GM12878 (cell line): ENCODE measurements at regions not wholly inside any gene's neighbourhood (a gene's known extent, or its start where the extent isn't known, plus 50 kb on each side); places are given as distances from the start of the nearest gene placed in this dataset.

Experiments
- ATAC-seq: fragments of 200-7000 bp; cut with Tn5 transposase; 3 replicates; pipeline ENCODE4 v1.9.1; 2020; ENCODE audit warnings: mild to moderate bottlenecking, moderate library complexity
- BruUV-seq: library from RNA; stranded (reverse); fragments of 400-500 nt; replicated peaks from 2 replicates; lab custom pipeline; 2021; lab: Mats Ljungman, UMichigan
- CTCF ChIA-PET: fragments of 300-600 bp; sonication (Branson Sonifier 250); formaldehyde crosslinking; extraction: SDS; loops from one replicate; lab custom pipeline; 2021; ENCODE audit warnings: inconsistent platforms; lab: Yijun Ruan, JAX
- POLR2A ChIA-PET: fragments of 350-600 bp; formaldehyde crosslinking; extraction: SDS; loops from one replicate; lab custom pipeline; 2021; ENCODE audit warnings: inconsistent platforms; lab: Charles Lee
- RAD21 ChIA-PET: fragments of 300-600 bp; sonication (Branson Sonifier 250); formaldehyde crosslinking; loops from one replicate; lab custom pipeline; 2023; ENCODE audit warnings: antibody characterized with exemption; ENCODE audit not compliant: unreplicated experiment; lab: Charles Lee
- SMC1A ChIA-PET: fragments of 300-600 bp; sonication (Branson Sonifier 250); formaldehyde crosslinking; loops from one replicate; lab custom pipeline; 2023; ENCODE audit not compliant: unreplicated experiment, uncharacterized antibody; lab: Charles Lee
- DNase-seq: peaks from one replicate; pipeline ENCODE4 v3.0.0-alpha.2; 2011; ENCODE audit warnings: low read depth, low spot score
- FAIRE-seq: peaks from 3 replicates; lab custom pipeline; 2011; peaks lifted over from hg19 to GRCh38; lab: Jason Lieb, UNC
- H2AFZ ChIP-seq: 2 replicates; pipeline ENCODE4 v1.6.0; 2011; ENCODE audit warnings: low read depth, low read length, control low read depth; ENCODE audit not compliant: control insufficient read depth
- H3K27ac ChIP-seq: 2 replicates; pipeline ENCODE4 v1.5.1; 2011; ENCODE audit warnings: control low read depth; ENCODE audit not compliant: control insufficient read depth, insufficient read depth
- H3K27me3 ChIP-seq, 2 experiments: replicated peaks in 1 of 2; 2 replicates each; pipeline versions ENCODE4 v1.6.0 to v1.6.1; 2011; ENCODE audit warnings: low read length in 1 of 2; ENCODE audit not compliant: control insufficient read depth in 2 of 2, insufficient read depth in 2 of 2
- H3K36me3 ChIP-seq, 2 experiments: 2 replicates each; pipeline ENCODE4 v1.5.1; 2011; ENCODE audit warnings: low read length in 1 of 2; ENCODE audit not compliant: control insufficient read depth in 2 of 2, insufficient read depth in 2 of 2
- H3K4me1 ChIP-seq: 2 replicates; pipeline ENCODE4 v1.6.1; 2011; ENCODE audit warnings: mild to moderate bottlenecking, low read length, moderate library complexity, mixed read lengths; ENCODE audit not compliant: control insufficient read depth, insufficient read depth
- H3K4me2 ChIP-seq: 2 replicates; pipeline ENCODE4 v1.6.0; 2011; ENCODE audit warnings: control low read depth; ENCODE audit not compliant: control insufficient read depth, insufficient read depth
- H3K4me3 ChIP-seq: fragments of 200-600 bp; sonication (generic); 2 replicates; pipeline ENCODE4 v1.5.1; 2016
- H3K79me2 ChIP-seq: 2 replicates; pipeline ENCODE4 v1.6.0; 2011; ENCODE audit warnings: low read length; ENCODE audit not compliant: control insufficient read depth, insufficient read depth
- H3K9ac ChIP-seq: 2 replicates; pipeline ENCODE4 v1.8.0; 2011; ENCODE audit warnings: low read length, control low read depth, mixed read lengths; ENCODE audit not compliant: control insufficient read depth, insufficient read depth
- H3K9me3 ChIP-seq: replicated peaks from 3 replicates; pipeline ENCODE4 v1.5.1; 2011; ENCODE audit warnings: mild to moderate bottlenecking, low read length; ENCODE audit not compliant: control insufficient read depth, insufficient read depth
- H4K20me1 ChIP-seq: 2 replicates; pipeline ENCODE4 v1.6.0; 2011; ENCODE audit not compliant: control insufficient read depth, insufficient read depth
- CREM ChIP-seq: IDR thresholded peaks from 2 replicates; pipeline ENCODE4 v1.6.1; 2014; ENCODE audit warnings: antibody characterized with exemption, low read depth
- DPF2 ChIP-seq: fragments of 450-650 bp; IDR thresholded peaks from 2 replicates; pipeline ENCODE4 v1.6.1; 2017; ENCODE audit warnings: mild to moderate bottlenecking
- IKZF1 ChIP-seq: fragments of 450-650 bp; conservative IDR thresholded peaks from 2 replicates; pipeline ENCODE4 v1.6.1; 2017; ENCODE audit warnings: antibody characterized with exemption, mild to moderate bottlenecking
- KDM1A ChIP-seq: fragments of 200-600 bp; sonication (generic); IDR thresholded peaks from 2 replicates; pipeline ENCODE4 v1.6.1; 2016; ENCODE audit warnings: borderline replicate concordance
- NR2C2 ChIP-seq: IDR thresholded peaks from 2 replicates; pipeline ENCODE4 v1.6.1; 2011; ENCODE audit warnings: borderline replicate concordance, low read depth; ENCODE audit not compliant: control insufficient read depth, insufficient read length
- SIX5 ChIP-seq: IDR thresholded peaks from 2 replicates; pipeline ENCODE4 v1.6.1; 2011; ENCODE audit warnings: mild to moderate bottlenecking, low read depth, low read length, moderate library complexity; ENCODE audit not compliant: severe bottlenecking
- TCF3 ChIP-seq: IDR thresholded peaks from 2 replicates; pipeline ENCODE4 v1.6.1; 2012; ENCODE audit warnings: low read depth, mild to moderate bottlenecking, low read length, borderline replicate concordance; ENCODE audit not compliant: insufficient read depth
- ZNF24 ChIP-seq: fragments of 450-650 bp; IDR thresholded peaks from 2 replicates; pipeline ENCODE4 v1.6.1; 2017; ENCODE audit warnings: antibody characterized with exemption, mild to moderate bottlenecking
- ZNF274 ChIP-seq: IDR thresholded peaks from one replicate; pipeline ENCODE4 v1.8.0; 2011; ENCODE audit not compliant: insufficient read length, insufficient read depth
- ZZZ3 ChIP-seq: IDR thresholded peaks from 2 replicates; pipeline ENCODE4 v1.6.1; 2011; ENCODE audit warnings: low read depth; ENCODE audit not compliant: control insufficient read depth, insufficient read length
- WGBS: methylation state at CpG from one replicate; pipeline ENCODE4 v1.1.6; 2016; ENCODE audit warnings: low lambda C conversion rate; ENCODE audit not compliant: insufficient replicate concordance, insufficient coverage; ENCODE audit errors: missing lambda C conversion rate; 5-methylcytosine and 5-hydroxymethylcytosine counted together
- in situ Hi-C: fragments of 300-500 bp; cut with MboI; formaldehyde crosslinking; loops from 9 replicates; pipeline ENCODE4 v1.14.3; 2018; ENCODE audit warnings: mixed read lengths
- intact Hi-C: fragments of 100-400 bp; cut with micrococcal nuclease; formaldehyde crosslinking; loops from one replicate; pipeline ENCODE4 v1.14.2; 2022; ENCODE audit not compliant: unreplicated experiment

DNA sequence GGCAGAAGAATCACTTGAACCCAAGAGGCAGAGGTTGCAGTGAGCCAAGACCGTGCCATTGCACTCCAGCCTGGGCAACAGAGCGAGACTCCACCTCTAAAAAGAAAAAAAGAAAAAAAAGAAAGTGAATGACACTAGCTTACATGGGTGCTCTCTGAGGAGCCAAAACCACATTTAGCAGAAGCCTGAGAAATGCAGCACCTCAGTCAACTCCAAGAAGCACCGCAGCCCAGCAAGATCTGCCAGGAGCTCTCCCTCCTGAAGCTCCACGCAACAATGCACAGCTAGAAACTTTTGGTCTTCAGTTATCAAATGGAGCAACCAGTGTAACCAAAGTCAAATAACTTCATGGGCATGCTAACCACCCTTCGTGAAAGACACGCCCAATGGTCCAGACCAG lies 229.1 kb downstream of the SETD4 start:
- in situ Hi-C loops (no loop called here), intact Hi-C loops (no loop called here)
- CTCF ChIA-PET: interaction anchor here (1.2 kb wide), 1 partner anchor 9 kb away, joined by 3 read pairs; no protein-coding TSS in a partner anchor
- no peak overlapping the region for H3K27ac ChIP-seq
- no peaks in the 10 kb centered on the region for H3K9me3 ChIP-seq
- H3K4me2 ChIP-seq: no peak overlapping the region
- ATAC-seq (no peak), FAIRE-seq (no peak), DNase-seq (no peak)
- H2AFZ ChIP-seq: no peak overlapping the region
- H3K79me2 ChIP-seq: no peaks in the 10 kb centered on the region
- SMC1A ChIA-PET: no interaction called here
- POLR2A ChIA-PET: no interaction called here
- TF ChIP-seq CREM (no peak), NR2C2 (no peak), KDM1A (no peak)
- 27% methylated on average over 6 of the region's 6 CpGs for WGBS
- H3K4me3 ChIP-seq: no peak overlapping the region
- H3K9ac ChIP-seq: no peak overlapping the region
- no peaks in the 10 kb centered on the region for H4K20me1 ChIP-seq
- H3K27me3 ChIP-seq: no peaks in the 10 kb centered on the region
- RAD21 ChIA-PET: no interaction called here
- no TSS peak for BruUV-seq
- H3K36me3 ChIP-seq: no peaks in the 10 kb centered on the region
- H3K4me1 ChIP-seq: no peaks in the 10 kb centered on the region

DNA sequence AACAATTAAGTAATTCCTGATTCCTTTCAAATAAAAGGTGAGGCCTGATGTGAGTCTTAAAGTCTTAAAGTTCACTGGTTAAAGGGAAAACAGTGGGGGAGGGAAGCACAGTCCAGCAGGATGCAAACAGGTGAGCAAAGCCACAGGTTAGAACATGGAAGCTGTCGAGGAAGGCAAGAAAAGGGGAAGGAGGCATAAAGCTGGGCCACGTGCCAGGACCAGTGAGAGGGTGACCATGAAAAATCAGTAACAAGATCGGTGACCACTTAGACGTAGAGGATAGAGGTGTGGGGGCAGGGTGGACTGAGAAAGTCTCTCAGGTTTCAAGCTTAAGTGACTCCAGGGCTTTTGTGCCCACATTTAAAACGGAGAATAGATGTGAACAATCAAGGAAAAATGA lies 231.3 kb downstream of the SETD4 start:
- FAIRE-seq: no peak
- Histone ChIP-seq H3K4me2 (no peak overlapping the region), H2AFZ (no peak overlapping the region), H3K27ac (no peak overlapping the region), H3K36me3 (no peaks in the 10 kb centered on the region), H3K9me3 (no peaks in the 10 kb centered on the region), H3K4me1 (no peaks in the 10 kb centered on the region), H3K79me2 (no peaks in the 10 kb centered on the region)
- BruUV-seq: no TSS peak
- ATAC-seq: no peak
- CTCF ChIA-PET: no interaction called here
- intact Hi-C loops: no loop called here
- POLR2A ChIA-PET: no interaction called here
- WGBS: 19% methylated on average over 5 of the region's 5 CpGs
- SMC1A ChIA-PET: interaction anchor here (1.1 kb wide), 1 partner anchor 11 kb away, joined by 3 read pairs; no protein-coding TSS in a partner anchor
- RAD21 ChIA-PET: no interaction called here
- TF ChIP-seq TCF3: no peak
- no peak for TF ChIP-seq SIX5
- TF ChIP-seq ZZZ3: no peak
- TF ChIP-seq ZNF274: no peak
- TF ChIP-seq ZNF24: no peak
- no peak for TF ChIP-seq IKZF1
- TF ChIP-seq DPF2: no peak
- TF ChIP-seq, all 136 proteins: peak for 0
- no peak for DNase-seq
- in situ Hi-C loops: no loop called here
- Histone ChIP-seq H3K4me3 (no peak overlapping the region), H4K20me1 (no peaks in the 10 kb centered on the region), H3K9ac (no peak overlapping the region), H3K27me3 (no peaks in the 10 kb centered on the region)
